A673 (cell line): ENCODE measurements at regions not wholly inside any gene's neighbourhood (a gene's known extent, or its start where the extent isn't known, plus 50 kb on each side); places are given as distances from the start of the nearest gene placed in this dataset.

Source experiments
- CTCF ChIP-seq: fragments of 300-800, 200-600 bp; sonication (generic); conservative IDR thresholded peaks from 2 replicates; pipeline ENCODE4 v1.5.1; 2017; ENCODE audit warnings: low read depth, mild to moderate bottlenecking, antibody characterized with exemption, low read length, moderate library complexity, mixed read lengths
- EZH2 ChIP-seq: fragments of 200-600 bp; sonication (generic); IDR thresholded peaks from 2 replicates; pipeline ENCODE4 v1.6.1; 2017; ENCODE audit warnings: borderline replicate concordance, low read depth, mild to moderate bottlenecking, mixed read lengths, antibody characterized with exemption, low read length; ENCODE audit not compliant: poor library complexity, severe bottlenecking

GRCh38 chr6:168744861-168745260 is 303.9 kb downstream of the SMOC2 start:
- TF ChIP-seq CTCF = no peak
- TF ChIP-seq EZH2 = no peak
